Stimulated activated CD8-positive, alpha-beta memory T cell treated with anti-CD3 and anti-CD28 coated beads, Interleukin-7, amount 100 ng/mL, for 24 hours (primary cell): ENCODE measurements at regions not wholly inside any gene's neighbourhood (a gene's known extent, or its start where the extent isn't known, plus 50 kb on each side); places are given as distances from the start of the nearest gene placed in this dataset.
"Not testable (repeated sequence)": the region's sequence is repeated elsewhere in the genome, so short reads cannot be mapped to it uniquely, and the experiment has no call there.

Experiments
- DNase-seq: peaks from one replicate; pipeline ENCODE4 v3.0.0-alpha.2; 2020; ENCODE audit warnings: low read depth

GRCh38 chr1:29626066-29626465, 389.7 kb downstream of the PTPRU start:
- no peak for DNase-seq

DNA sequence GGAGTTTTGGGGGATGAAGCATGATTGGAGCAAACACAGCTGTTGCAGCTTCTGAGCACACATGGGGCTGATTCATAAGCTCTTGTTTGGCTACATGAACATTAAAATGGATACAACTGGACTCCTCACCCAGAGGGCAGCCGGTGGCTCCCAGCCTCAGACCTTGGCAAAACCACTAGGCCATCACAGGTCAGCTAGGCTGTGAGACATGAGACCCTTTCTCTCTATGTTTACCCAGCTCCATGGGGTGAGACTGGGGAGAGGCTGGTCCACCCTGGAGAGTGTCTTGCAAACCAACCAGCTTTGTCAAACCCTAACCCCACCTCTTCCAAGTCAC, 388.7 kb downstream of the PTPRU start:
- DNase-seq = no peak

GRCh38 chr1:29624320-29625083, 388.2 kb downstream of the PTPRU start:
- DNase-seq = no peak

DNA sequence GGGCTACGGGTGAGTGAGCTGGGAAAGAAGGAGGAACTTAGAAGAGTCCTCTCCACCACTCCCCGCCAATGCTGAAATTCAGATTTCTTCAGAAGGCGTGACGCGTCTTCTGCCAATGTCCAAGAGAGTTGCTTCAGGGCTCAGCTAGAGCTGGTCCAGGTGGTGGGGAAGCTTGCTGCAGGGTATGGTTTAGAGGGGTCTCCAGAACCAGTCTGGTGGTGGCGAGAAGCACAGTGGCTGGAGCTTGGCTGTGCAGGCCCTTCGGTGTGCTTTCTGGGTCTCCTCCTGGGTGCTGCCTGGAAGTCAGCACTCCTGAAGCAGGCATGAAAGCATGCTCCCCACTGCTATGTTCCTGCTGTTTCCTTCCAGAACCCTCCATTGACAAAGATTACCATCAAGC, 387.2 kb downstream of the PTPRU start:
- no peak for DNase-seq

GRCh38 chr1:29621826-29622435, 385.6 kb downstream of the PTPRU start:
- DNase-seq = no peak

DNA sequence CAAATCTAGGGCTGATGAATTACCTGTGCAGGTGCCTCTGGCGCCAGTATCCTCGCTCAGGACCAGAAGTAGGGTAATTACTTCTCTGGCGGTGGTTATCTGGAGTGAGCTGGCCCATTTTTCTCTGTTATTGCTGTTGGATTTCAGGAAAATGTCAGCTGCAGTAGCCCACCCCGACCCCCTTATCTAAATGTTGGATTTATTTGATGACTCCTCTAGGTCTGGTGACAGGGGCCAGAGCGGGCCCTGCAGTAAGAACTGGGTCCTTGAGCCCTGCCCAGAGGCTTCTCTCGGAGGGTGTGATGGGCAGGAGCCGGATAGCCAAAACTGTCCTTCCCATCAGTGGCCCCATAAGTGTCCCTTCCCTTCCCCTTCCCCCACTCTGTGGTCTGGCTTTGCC, 384.3 kb downstream of the PTPRU start:
- no peak for DNase-seq

GRCh38 chr1:29607236-29607635, 370.9 kb downstream of the PTPRU start:
- no peak for DNase-seq

GRCh38 chr1:29604796-29605195, 368.5 kb downstream of the PTPRU start:
- DNase-seq = not testable (repeated sequence)

GRCh38 chr1:29603622-29604021, 367.3 kb downstream of the PTPRU start:
- DNase-seq = no peak

GRCh38 chr1:29602203-29602602, 365.9 kb downstream of the PTPRU start:
- no peak for DNase-seq

GRCh38 chr1:29601021-29601420, 364.7 kb downstream of the PTPRU start:
- DNase-seq = no peak

DNA sequence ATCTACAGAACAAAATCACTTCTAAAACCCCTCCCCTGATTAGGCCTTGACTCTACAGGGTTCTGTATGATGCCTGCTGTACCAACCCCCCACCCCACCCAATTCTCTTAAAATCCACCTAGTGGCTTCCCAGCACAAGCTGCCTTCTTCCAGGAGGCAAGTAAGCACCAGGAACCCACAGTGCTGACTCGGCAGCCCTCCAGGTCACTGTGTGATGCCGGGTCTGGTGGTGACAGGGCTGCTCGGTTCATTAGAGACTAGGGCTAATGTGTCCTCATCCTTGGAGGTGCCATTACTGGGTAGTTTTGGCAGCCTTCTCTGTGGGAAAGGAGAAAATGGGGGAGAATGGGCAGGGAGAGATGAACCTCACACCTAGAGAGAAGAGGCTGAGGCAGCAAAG, 363.5 kb downstream of the PTPRU start:
- DNase-seq = no peak

DNA sequence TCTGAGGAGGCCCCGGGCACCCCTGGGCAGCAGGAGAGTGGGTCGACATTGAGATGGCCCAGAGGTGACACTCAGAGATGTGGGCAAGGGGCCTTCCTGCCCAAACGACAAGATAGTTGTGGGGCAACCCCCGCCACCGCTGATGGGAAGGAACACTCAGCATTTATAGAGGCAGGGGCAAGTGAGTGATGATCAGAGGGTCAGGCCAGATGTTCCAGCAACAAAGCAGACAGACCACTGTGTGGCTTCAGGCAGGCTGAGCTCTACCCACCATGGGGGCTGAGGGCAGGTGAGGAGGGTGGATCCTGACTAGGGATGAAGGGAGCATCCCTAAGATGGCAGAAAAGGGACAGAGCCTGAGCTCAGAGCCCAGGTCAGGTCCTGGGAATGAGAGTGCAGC, 362.7 kb downstream of the PTPRU start:
- no peak for DNase-seq

DNA sequence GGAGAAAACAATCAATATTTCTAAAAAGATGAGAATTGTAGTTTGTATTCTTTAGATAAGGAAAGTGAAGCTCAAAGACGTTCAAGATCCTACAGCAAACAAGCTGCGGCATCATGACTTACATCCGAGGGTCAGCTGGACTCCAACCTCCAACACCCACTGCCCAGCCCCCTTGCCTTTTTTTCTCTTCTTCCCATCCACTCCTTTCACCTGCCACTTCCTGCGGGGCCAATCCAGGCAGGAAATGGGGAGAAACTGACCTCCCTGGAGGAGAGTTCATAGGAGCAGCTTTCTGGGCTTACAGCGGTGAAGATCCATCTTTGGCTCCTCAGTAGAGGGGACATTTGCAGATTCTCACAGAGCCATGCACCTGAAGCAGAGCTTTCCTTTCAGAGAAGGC, 361.5 kb downstream of the PTPRU start:
- DNase-seq = no peak

DNA sequence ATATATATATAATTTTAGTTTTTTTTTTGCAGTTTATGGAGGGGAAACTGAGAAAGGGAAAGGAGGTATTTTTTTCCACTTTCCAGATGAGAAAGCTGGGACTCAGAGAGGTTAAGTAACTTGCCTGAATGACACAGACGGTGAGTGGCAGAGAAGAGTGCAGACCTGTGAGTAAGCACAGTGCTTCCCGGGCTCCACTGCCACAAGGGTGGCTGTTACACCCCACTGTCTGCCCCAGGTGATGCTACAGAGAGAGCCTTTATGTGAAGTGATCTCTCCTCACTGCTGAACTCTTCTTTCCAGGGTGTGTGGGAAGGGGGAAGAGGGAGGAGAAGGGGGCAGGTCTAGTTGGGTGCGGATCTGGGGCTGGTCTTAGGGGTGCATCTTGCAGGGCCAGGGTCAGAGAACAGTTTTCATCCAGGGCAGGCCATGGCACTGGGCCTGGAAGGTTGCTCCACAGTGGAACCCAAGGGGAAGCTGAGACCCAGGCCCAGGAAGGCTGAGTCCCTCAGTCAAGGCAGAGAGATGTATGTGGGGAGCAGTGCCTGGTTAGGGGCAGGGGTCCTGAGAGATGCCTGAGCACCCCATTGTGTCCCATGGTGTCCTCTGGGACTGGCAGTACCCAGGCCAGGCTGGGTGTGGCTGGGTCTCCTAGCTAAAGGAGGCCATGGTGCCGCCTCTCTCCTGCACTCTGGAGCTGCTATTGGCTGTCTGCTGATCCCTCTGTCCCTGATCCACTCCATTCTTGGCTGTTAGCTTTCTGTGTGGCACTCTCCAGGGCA, 357.5 kb downstream of the PTPRU start:
- DNase-seq = no peak

GRCh38 chr1:29592731-29593130, 356.4 kb downstream of the PTPRU start:
- DNase-seq = no peak

- no peak for DNase-seq
Observed at GRCh38 chr1:29592261-29592615, 355.9 kb downstream of the PTPRU start.

DNA sequence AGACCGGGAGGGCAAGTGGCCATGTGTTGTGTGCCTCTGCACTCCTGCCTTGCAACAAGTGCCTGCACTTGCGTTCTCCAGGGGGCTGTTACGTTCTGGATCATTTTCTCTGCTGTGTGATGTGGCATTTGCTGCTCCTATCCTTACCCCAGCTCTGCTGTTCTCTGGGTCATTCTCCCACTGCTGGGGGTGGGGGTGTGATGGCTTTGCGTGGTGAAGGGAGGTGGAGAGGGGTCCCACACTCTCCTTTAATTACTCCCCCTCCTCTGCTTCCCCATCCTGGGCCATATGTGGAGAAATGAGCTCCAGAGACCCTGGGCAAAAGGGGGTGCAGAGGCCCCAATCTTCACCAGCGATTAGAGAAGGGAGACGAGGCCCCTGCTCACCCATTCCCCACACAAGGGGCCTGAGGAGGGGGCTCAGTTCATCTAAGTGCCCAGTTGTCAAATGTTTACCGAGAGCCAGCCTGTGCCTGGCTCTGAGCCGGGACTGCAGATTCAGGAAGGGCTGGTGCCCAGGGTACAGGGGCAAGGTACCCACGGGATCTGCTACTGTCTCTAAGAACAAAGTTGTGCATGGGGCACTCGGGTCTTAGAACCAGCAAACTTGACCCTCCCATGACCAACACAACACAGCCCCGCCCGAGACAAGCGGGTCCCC, 355.4 kb downstream of the PTPRU start:
- no peak for DNase-seq

GRCh38 chr1:29590583-29591565, 354.6 kb downstream of the PTPRU start:
- no peak for DNase-seq

DNA sequence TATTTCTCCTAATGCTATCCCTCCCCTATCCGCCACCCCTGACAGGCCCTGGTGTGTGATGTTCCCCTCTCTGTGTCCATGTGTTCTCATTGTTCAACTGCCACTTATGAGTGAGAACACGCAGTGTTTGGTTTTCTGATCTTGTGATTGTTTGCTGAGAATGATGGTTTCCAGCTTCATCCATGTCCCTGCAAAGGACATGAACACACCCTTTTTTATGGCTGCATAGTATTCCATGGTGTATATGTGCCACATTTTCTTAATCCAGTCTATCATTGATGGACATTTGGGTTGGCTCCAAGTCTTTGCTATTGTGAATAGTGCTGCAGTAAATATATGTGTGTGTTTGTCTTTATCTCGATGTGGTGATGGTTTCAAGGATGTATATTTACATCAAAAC, 353.4 kb downstream of the PTPRU start:
- not testable (repeated sequence) for DNase-seq

- no peak for DNase-seq
Observed at GRCh38 chr1:29586991-29587745, 350.8 kb downstream of the PTPRU start.
